Smooth muscle cell (in vitro differentiated cells): ENCODE measurements at regions not wholly inside any gene's neighbourhood (a gene's known extent, or its start where the extent isn't known, plus 50 kb on each side); places are given as distances from the start of the nearest gene placed in this dataset.

Experiments
- DNase-seq: peaks from one replicate; lab custom pipeline; 2025; ENCODE audit not compliant: unreplicated experiment; lab: John Stamatoyannopoulos, UW
- H2AFZ ChIP-seq: fragments of 200-600 bp; sonication (generic); 2 replicates; pipeline ENCODE4 v1.6.0; 2016; ENCODE audit warnings: antibody characterized with exemption, low read depth, mild to moderate bottlenecking
- H3F3A ChIP-seq: fragments of 200-600 bp; sonication (generic); 2 replicates; pipeline ENCODE4 v1.6.0; 2017; ENCODE audit warnings: antibody characterized with exemption, low read depth
- H3K27ac ChIP-seq: fragments of 200-600 bp; sonication (generic); 2 replicates; pipeline ENCODE4 v1.5.1; 2016; ENCODE audit warnings: low read depth, mild to moderate bottlenecking
- H3K27me3 ChIP-seq: fragments of 200-600 bp; sonication (generic); 2 replicates; pipeline ENCODE4 v1.6.1; 2016; ENCODE audit warnings: low read depth, mild to moderate bottlenecking
- H3K36me3 ChIP-seq: fragments of 200-600 bp; sonication (generic); 2 replicates; pipeline ENCODE4 v1.5.1; 2016; ENCODE audit warnings: low read depth
- H3K4me1 ChIP-seq: fragments of 200-600 bp; sonication (generic); 2 replicates; pipeline ENCODE4 v1.5.1; 2016; ENCODE audit warnings: low read depth
- H3K4me2 ChIP-seq: fragments of 200-600 bp; sonication (generic); 2 replicates; pipeline ENCODE4 v1.6.0; 2016; ENCODE audit warnings: mild to moderate bottlenecking
- H3K4me3 ChIP-seq: fragments of 200-600 bp; sonication (generic); 2 replicates; pipeline ENCODE4 v1.5.1; 2016; ENCODE audit warnings: mild to moderate bottlenecking
- H3K79me2 ChIP-seq: fragments of 200-600 bp; sonication (generic); 2 replicates; pipeline ENCODE4 v1.6.0; 2016; ENCODE audit warnings: low read depth, mild to moderate bottlenecking
- H3K9ac ChIP-seq: fragments of 200-600 bp; sonication (generic); 2 replicates; pipeline ENCODE4 v1.6.0; 2016; ENCODE audit warnings: low read depth
- H3K9me3 ChIP-seq: fragments of 200-600 bp; sonication (generic); replicated peaks from 2 replicates; pipeline ENCODE4 v1.5.1; 2016; ENCODE audit warnings: low read depth
- H4K20me1 ChIP-seq: fragments of 200-600 bp; sonication (generic); 2 replicates; pipeline ENCODE4 v1.6.0; 2016; ENCODE audit warnings: low read depth
- WGBS: methylation state at CpG from one replicate; pipeline ENCODE4 v1.1.7; 2016; ENCODE audit warnings: low lambda C conversion rate; 5-methylcytosine and 5-hydroxymethylcytosine counted together
- TF ChIP-seq, protein P1 (sequence below): fragments of 200-600 bp; sonication (generic); IDR thresholded peaks from 2 replicates; pipeline ENCODE4 v1.5.1; 2017; ENCODE audit warnings: borderline replicate concordance, mild to moderate bottlenecking, antibody characterized with exemption; ENCODE audit not compliant: insufficient read depth, poor library complexity, severe bottlenecking

DNA sequence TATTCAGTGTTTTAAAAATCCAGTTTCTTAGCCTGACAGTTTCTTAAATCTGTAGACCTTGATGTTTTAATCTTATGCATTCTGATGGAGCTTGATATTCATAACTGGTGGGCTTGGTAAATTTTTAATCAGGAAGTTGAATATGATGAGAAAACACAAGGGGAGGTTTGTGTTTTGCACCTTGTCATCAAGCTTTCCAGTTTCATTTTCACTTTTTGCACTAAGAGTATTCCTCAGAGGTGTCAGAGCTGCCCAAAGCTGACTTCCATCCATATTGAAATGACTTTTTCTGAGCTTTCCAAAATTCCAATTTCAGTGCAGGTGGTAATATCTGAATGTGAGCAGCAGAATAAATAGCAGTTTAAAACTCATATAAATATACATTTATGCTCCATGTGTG is 555.0 kb upstream of the RBFOX1 start:
- no peak overlapping the region for H2AFZ ChIP-seq
- TF ChIP-seq, protein P1, sequence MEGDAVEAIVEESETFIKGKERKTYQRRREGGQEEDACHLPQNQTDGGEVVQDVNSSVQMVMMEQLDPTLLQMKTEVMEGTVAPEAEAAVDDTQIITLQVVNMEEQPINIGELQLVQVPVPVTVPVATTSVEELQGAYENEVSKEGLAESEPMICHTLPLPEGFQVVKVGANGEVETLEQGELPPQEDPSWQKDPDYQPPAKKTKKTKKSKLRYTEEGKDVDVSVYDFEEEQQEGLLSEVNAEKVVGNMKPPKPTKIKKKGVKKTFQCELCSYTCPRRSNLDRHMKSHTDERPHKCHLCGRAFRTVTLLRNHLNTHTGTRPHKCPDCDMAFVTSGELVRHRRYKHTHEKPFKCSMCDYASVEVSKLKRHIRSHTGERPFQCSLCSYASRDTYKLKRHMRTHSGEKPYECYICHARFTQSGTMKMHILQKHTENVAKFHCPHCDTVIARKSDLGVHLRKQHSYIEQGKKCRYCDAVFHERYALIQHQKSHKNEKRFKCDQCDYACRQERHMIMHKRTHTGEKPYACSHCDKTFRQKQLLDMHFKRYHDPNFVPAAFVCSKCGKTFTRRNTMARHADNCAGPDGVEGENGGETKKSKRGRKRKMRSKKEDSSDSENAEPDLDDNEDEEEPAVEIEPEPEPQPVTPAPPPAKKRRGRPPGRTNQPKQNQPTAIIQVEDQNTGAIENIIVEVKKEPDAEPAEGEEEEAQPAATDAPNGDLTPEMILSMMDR, result no peak
- H3K9me3 ChIP-seq, result no peaks in the 10 kb centered on the region
- no peaks in the 10 kb centered on the region for H3K79me2 ChIP-seq
- H3K27ac ChIP-seq, result no peak overlapping the region
- no peak for DNase-seq
- no peak overlapping the region for H3K4me2 ChIP-seq
- no peak overlapping the region for H3K9ac ChIP-seq
- H3F3A ChIP-seq, result no peaks in the 10 kb centered on the region
- no peaks in the 10 kb centered on the region for H3K27me3 ChIP-seq
- H3K4me3 ChIP-seq, result no peak overlapping the region
- H3K4me1 ChIP-seq, result no peaks in the 10 kb centered on the region
- H4K20me1 ChIP-seq, result no peaks in the 10 kb centered on the region
- H3K36me3 ChIP-seq, result no peaks in the 10 kb centered on the region

DNA sequence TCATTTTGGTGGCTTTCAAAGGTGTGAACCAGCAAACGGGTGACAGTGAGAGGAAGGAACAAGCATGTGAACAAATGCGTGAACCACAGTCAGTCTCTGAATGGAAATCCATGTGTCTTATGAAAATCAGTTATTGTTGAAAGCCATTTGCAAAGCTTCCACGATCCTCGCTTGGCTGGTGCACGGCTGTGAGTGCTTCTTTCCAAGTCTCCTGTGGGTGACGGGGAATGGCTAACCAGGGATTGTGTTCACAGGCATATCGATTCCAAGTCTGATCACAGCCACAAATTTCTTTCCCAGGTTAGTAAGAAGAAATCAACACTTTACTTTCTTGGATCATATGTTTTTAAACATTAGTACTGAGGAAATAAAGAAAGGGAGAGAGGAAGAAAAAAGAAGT is 556.9 kb upstream of the RBFOX1 start:
- Histone ChIP-seq H3K36me3 (no peaks in the 10 kb centered on the region), H3F3A (no peaks in the 10 kb centered on the region), H2AFZ (no peak overlapping the region), H3K4me1 (no peaks in the 10 kb centered on the region), H3K9me3 (no peaks in the 10 kb centered on the region), H3K27me3 (peaks cover 3% of the 10 kb centered on the region), H3K9ac (no peak overlapping the region), H3K4me3 (no peak overlapping the region), H3K4me2 (no peak overlapping the region), H3K79me2 (no peaks in the 10 kb centered on the region), H3K27ac (no peak overlapping the region), H4K20me1 (no peaks in the 10 kb centered on the region)
- TF ChIP-seq, protein P1, result no peak
- 92% methylated on average over 7 of the region's 7 CpGs for WGBS
- no peak for DNase-seq

DNA sequence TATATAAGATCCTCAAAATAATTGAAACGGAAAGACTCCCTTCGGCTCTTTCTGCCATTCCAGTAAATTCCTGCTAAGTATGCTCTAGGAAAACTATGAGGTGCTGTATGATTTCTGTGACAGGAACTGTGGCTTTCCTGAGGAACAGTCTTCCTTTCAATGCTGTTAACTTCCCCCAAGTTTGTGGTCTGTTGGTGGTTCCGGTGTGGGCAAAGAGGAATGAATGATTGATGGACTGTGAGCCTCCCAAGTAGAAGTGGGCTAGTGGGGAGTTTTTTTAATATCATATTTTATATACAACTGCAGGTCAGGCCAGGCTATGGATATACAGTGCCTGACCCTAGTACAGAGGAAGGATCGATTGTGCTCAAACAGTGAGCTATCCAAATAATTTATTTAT is 560.7 kb upstream of the RBFOX1 start:
- Histone ChIP-seq H3K4me1 (no peaks in the 10 kb centered on the region), H3K9me3 (no peaks in the 10 kb centered on the region), H3F3A (no peaks in the 10 kb centered on the region), H4K20me1 (no peaks in the 10 kb centered on the region), H3K27ac (no peak overlapping the region), H3K4me3 (no peak overlapping the region), H3K9ac (no peak overlapping the region), H2AFZ (no peak overlapping the region), H3K36me3 (no peaks in the 10 kb centered on the region), H3K4me2 (no peak overlapping the region), H3K27me3 (peaks cover 9% of the 10 kb centered on the region), H3K79me2 (no peaks in the 10 kb centered on the region)
- 75% methylated on average over 4 of the region's 4 CpGs for WGBS
- no peak for DNase-seq
- TF ChIP-seq, protein P1, result no peak

DNA sequence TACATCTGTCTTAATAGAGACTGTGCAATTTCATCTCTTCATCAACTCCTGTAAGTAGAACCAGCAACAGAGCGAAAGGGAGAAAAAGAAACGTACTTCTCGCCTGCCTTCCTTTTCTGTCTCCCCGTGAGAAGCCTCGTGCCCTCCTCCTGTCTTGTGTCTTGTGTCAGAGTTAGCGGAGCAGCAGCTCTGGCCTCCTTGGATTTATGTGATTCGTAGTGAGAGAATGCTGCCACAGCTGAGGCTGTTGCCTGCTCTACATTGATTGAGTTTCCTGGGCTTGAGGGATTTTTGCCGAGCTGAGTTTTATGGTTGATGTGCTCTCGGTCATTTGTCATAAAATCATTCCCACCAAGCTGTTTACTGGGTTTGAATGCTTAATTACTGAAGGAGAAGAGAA is 579.1 kb upstream of the RBFOX1 start:
- WGBS, result 44% methylated on average over 9 of the region's 9 CpGs
- no peak overlapping the region for H3K9ac ChIP-seq
- H3K9me3 ChIP-seq, result no peaks in the 10 kb centered on the region
- no peak for DNase-seq
- H3K4me1 ChIP-seq, result no peaks in the 10 kb centered on the region
- no peak overlapping the region for H2AFZ ChIP-seq
- no peak overlapping the region for H3K4me2 ChIP-seq
- TF ChIP-seq, protein P1, result no peak
- no peaks in the 10 kb centered on the region for H3K27me3 ChIP-seq
- H3K36me3 ChIP-seq, result no peaks in the 10 kb centered on the region
- no peak overlapping the region for H3K27ac ChIP-seq
- H3K79me2 ChIP-seq, result no peaks in the 10 kb centered on the region
- H3F3A ChIP-seq, result no peaks in the 10 kb centered on the region
- H3K4me3 ChIP-seq, result no peak overlapping the region
- no peaks in the 10 kb centered on the region for H4K20me1 ChIP-seq
